ENCODE measurements at regions not wholly inside any gene's neighbourhood (a gene's known extent, or its start where the extent isn't known, plus 50 kb on each side); places are given as distances from the start of the nearest gene placed in this dataset.

DNA sequence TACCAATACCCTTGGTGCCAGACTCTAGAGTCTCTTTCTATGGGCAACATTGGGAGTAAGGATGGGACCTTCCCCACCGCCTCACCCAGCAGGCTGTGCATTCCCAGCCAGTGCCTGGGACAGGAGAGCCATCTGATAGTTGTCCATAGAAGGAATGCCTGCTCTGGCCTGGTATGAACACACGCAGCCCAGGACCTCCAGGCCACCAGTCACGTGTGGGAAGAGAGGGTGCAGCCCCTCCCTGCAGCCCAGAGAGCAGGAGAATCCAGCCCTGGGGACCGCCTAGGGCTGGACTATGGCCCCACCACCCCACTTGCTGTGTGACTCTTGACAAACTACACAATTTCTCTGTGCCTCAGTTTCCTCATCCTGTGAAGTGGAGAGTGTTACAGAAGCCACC lies 52.5 kb upstream of the ID2 start:
- no peak for DNase-seq (ENCODE audit: low read depth in 2 of 2)
- TF ChIP-seq, protein P1, sequence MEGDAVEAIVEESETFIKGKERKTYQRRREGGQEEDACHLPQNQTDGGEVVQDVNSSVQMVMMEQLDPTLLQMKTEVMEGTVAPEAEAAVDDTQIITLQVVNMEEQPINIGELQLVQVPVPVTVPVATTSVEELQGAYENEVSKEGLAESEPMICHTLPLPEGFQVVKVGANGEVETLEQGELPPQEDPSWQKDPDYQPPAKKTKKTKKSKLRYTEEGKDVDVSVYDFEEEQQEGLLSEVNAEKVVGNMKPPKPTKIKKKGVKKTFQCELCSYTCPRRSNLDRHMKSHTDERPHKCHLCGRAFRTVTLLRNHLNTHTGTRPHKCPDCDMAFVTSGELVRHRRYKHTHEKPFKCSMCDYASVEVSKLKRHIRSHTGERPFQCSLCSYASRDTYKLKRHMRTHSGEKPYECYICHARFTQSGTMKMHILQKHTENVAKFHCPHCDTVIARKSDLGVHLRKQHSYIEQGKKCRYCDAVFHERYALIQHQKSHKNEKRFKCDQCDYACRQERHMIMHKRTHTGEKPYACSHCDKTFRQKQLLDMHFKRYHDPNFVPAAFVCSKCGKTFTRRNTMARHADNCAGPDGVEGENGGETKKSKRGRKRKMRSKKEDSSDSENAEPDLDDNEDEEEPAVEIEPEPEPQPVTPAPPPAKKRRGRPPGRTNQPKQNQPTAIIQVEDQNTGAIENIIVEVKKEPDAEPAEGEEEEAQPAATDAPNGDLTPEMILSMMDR (IDR thresholded peaks at IDR 0.05; ENCODE audit: low read depth, low read length), result no peak

GRCh38 chr2:8630676-8631464 lies 51.0 kb upstream of the ID2 start:
- DNase-seq (ENCODE audit: low read depth in 2 of 2), result no peak
- TF ChIP-seq, protein P1 (IDR thresholded peaks at IDR 0.05; ENCODE audit: low read depth, low read length), result no peak
- H3K4me3 ChIP-seq (replicated peaks in 1 of 2; ENCODE audit: low read depth in 2 of 2, low read length in 2 of 2), result no peak overlapping the region

More for the DNA sequence above, 52.5 kb upstream of the ID2 start:
- no peak overlapping the region for H3K4me3 ChIP-seq (replicated peaks in 1 of 2; ENCODE audit: low read depth in 2 of 2, low read length in 2 of 2)

- no peak for DNase-seq (ENCODE audit: low read depth in 2 of 2)
- TF ChIP-seq, protein P1 (IDR thresholded peaks at IDR 0.05; ENCODE audit: low read depth, low read length), result no peak
Observed at GRCh38 chr2:8631465-8632005, 50.3 kb upstream of the ID2 start.

More at GRCh38 chr2:8631465-8632005, 50.3 kb upstream of the ID2 start:
- no peak overlapping the region for H3K4me3 ChIP-seq (replicated peaks in 1 of 2; ENCODE audit: low read depth in 2 of 2, low read length in 2 of 2)
